Stomach (tissue), 4 donors: ENCODE measurements at regions not wholly inside any gene's neighbourhood (a gene's known extent, or its start where the extent isn't known, plus 50 kb on each side); places are given as distances from the start of the nearest gene placed in this dataset.

ENCODE experiments used
- EP300 ChIP-seq: sonication (generic); formaldehyde crosslinking; IDR thresholded peaks from one replicate; pipeline ENCODE4 v1.6.1; 2017; ENCODE audit warnings: antibody characterized with exemption
- POLR2A ChIP-seq, 4 donors: fragments of 450-650 bp; IDR thresholded peaks; one replicate each; pipeline ENCODE4 v1.6.1; 2016; ENCODE audit warnings: antibody characterized with exemption in 4 of 4, control low read depth in 2 of 4, mild to moderate bottlenecking in 1 of 4, moderate library complexity in 1 of 4
- POLR2AphosphoS5 ChIP-seq, 3 donors: sonication (generic); formaldehyde crosslinking; IDR thresholded peaks; one replicate each; pipeline ENCODE4 v1.6.1; 2016; ENCODE audit warnings: antibody characterized with exemption in 3 of 3
- TF ChIP-seq, protein P1 (sequence below), 7 experiments: fragments of 450-650 bp in 4 of 7; fragments of 200-600 bp in 3 of 7; sonication (generic) in 3 of 7; IDR thresholded peaks; one replicate each; pipeline ENCODE4 v1.5.1; 2016 to 2019; ENCODE audit warnings: antibody characterized with exemption in 7 of 7, control low read depth in 2 of 7, mild to moderate bottlenecking in 1 of 7

DNA sequence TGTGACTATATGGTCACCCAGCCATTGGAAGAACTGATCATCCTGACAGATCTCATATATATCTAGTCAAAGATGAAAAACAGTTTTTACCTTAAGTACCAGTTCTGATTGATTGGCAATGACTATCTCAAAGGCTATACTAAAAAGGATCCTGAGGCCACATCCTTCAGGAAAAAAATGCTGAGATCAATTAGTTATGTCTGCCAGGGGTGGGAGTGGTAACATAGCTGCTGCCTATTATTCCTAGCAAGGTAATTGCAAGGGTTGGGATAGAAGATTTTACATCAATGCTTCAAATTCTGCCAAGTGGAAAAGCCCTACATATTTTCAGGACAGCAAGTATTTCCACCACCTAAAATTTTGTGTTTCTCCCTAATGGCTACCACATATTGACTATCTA is 114.7 kb downstream of the C1D start:
- TF ChIP-seq, protein P1, sequence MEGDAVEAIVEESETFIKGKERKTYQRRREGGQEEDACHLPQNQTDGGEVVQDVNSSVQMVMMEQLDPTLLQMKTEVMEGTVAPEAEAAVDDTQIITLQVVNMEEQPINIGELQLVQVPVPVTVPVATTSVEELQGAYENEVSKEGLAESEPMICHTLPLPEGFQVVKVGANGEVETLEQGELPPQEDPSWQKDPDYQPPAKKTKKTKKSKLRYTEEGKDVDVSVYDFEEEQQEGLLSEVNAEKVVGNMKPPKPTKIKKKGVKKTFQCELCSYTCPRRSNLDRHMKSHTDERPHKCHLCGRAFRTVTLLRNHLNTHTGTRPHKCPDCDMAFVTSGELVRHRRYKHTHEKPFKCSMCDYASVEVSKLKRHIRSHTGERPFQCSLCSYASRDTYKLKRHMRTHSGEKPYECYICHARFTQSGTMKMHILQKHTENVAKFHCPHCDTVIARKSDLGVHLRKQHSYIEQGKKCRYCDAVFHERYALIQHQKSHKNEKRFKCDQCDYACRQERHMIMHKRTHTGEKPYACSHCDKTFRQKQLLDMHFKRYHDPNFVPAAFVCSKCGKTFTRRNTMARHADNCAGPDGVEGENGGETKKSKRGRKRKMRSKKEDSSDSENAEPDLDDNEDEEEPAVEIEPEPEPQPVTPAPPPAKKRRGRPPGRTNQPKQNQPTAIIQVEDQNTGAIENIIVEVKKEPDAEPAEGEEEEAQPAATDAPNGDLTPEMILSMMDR (IDR thresholded peaks at IDR 0.05): no peak
- TF ChIP-seq POLR2AphosphoS5 (IDR thresholded peaks at IDR 0.05) (no peak), POLR2A (IDR thresholded peaks at IDR 0.05) (no peak), EP300 (no peak)
